ENCODE measurements at regions not wholly inside any gene's neighbourhood (a gene's known extent, or its start where the extent isn't known, plus 50 kb on each side); places are given as distances from the start of the nearest gene placed in this dataset.
"Not testable (repeated sequence)": the region's sequence is repeated elsewhere in the genome, so short reads cannot be mapped to it uniquely, and the experiment has no call there.

DNA sequence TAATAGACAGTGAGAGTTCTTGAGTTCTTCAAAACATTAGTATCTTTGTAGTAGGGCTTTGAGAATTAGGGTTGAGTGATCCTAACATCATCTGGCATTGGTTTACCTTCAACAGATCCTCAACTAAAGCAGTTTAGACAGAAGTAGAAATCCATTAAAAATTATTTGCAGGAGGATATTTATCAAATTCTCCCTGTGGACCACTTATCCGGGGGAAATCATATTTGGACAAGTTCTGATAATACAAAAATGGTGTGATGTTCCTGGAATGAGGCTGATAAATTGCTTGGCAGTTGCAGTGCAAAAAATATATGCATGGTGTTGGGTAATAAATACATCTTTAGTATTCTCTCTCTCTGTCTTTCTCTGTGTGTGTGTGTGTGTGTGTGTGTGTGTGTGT is 115.1 kb upstream of the CHODL start:
- H3K4me3 ChIP-seq (ENCODE audit: low read depth, low read length), result no peak overlapping the region
- TF ChIP-seq, protein P1, sequence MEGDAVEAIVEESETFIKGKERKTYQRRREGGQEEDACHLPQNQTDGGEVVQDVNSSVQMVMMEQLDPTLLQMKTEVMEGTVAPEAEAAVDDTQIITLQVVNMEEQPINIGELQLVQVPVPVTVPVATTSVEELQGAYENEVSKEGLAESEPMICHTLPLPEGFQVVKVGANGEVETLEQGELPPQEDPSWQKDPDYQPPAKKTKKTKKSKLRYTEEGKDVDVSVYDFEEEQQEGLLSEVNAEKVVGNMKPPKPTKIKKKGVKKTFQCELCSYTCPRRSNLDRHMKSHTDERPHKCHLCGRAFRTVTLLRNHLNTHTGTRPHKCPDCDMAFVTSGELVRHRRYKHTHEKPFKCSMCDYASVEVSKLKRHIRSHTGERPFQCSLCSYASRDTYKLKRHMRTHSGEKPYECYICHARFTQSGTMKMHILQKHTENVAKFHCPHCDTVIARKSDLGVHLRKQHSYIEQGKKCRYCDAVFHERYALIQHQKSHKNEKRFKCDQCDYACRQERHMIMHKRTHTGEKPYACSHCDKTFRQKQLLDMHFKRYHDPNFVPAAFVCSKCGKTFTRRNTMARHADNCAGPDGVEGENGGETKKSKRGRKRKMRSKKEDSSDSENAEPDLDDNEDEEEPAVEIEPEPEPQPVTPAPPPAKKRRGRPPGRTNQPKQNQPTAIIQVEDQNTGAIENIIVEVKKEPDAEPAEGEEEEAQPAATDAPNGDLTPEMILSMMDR (IDR thresholded peaks at IDR 0.05; ENCODE audit: low read depth, low read length), result no peak

DNA sequence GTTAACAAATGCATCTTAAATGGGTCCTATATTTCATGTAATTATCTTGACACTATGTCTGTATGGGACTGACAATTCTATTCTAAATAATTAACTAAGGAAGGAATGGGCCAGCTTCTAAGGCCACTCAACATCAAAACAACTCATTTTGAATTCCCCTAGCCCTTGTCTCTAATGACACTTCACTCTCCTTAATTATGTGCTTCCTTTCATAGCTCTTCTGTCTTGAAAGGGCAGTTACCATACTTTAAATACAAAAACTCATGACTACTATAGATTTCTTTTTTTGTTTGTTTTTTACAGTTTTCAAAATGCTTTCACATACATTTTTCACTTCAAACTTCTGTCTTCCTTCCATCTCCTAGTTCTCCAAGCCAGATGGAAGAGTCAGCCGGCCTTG is 126.1 kb upstream of the CHODL start:
- TF ChIP-seq, protein P1 (IDR thresholded peaks at IDR 0.05; ENCODE audit: low read depth, low read length), result no peak
- no peak overlapping the region for H3K4me3 ChIP-seq (ENCODE audit: low read depth, low read length)

DNA sequence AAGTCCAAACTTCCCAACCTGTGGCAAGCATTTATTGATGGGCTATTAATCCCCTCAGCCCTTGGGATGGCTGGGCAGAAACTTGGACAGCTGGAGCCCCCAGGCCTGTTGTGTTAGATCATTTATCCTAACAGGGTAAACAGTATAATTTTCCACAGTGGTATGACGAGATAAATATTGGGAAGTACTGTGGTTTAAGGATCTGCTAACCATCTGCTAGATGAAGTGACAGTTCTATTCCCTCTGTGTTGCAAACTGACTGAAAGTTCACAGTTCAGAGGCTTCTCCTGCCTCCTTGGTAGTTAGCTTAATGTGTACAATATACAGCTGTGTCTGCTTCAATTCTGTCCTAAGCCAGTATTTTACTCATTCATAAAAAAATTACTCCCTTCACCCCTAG is 127.5 kb upstream of the CHODL start:
- H3K4me3 ChIP-seq (ENCODE audit: low read depth, low read length), result no peak overlapping the region
- TF ChIP-seq, protein P1 (IDR thresholded peaks at IDR 0.05; ENCODE audit: low read depth, low read length), result no peak

DNA sequence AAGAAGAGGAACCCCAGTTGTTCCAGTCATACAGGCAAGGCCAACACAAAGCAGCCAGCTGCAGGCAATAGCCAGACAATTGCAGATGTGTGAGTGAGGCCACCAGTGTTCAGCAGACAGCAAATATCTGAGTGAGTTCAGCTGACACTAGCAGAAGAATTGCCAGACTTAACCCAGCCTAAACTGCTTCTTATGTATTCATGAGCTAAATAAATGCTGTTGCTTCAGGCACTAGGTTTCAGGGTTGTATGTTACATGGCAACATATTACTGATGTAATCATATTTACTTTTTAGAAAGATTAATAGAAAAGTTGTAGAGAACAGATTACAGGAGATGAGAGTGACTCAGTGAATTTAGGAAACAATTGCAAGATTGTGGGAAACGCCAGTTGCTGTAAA is 129.8 kb upstream of the CHODL start:
- no peak overlapping the region for H3K4me3 ChIP-seq (ENCODE audit: low read depth, low read length)
- TF ChIP-seq, protein P1 (IDR thresholded peaks at IDR 0.05; ENCODE audit: low read depth, low read length), result no peak

DNA sequence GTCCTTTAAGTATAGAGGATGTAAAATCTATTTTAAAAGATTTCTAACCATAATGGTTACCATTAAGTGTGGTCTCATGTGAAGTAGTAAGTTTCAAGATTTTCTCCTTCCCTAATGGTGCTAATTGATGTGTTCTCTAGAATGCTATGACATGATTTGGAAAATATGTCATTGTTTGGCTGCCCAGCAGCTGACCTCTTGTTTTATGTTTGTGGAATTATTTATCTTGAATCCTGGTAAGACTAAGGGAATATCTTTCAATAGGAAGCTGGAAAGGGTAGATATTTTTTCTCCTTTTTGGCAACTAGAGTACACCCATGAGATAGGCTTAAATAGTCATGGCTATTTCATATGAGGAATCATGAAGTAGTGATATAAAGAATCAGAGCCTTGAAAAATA is 139.8 kb upstream of the CHODL start:
- TF ChIP-seq, protein P1 (IDR thresholded peaks at IDR 0.05; ENCODE audit: low read depth, low read length), result no peak
- H3K4me3 ChIP-seq (ENCODE audit: low read depth, low read length), result no peak overlapping the region

DNA sequence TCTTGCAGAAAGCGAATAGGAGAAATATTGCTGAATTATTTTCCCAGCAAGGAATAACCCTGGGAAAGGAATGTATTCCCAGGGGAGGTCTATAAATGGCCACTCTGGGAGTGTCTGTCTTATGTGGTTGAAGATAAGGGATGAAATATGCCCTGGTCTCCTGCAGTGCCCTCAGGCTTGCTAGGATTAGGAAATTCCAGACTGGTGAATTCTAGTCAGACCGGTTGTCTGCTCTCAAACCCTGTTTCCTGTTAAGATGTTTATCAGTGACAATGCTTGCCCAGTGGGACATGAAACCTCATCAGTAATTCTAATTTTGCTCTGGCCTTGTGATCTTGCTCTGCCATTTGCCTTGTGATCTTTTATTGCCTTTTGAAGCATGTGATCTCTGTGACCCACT is 148.2 kb upstream of the CHODL start:
- not testable (repeated sequence) for H3K4me3 ChIP-seq (ENCODE audit: low read depth, low read length)

DNA sequence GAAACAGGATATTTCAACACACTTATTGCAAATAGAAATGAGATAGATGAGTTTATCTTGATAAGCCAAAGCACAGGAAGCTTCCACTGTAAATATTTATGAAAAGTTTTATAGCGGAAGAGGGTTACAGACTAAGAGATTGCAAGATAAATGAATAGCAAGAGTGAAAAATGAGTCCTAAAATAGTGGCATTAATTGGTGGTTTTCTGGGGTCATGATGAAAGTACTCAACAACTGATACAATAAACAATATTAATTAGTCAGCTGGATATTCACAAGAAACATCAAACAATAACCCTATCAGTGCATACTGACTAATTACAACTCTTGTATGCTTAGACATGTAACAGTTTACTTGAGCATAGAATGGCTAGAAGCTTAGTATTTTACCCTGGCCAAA is 154.8 kb upstream of the CHODL start:
- TF ChIP-seq, protein P1 (IDR thresholded peaks at IDR 0.05; ENCODE audit: low read depth, low read length), result no peak
- no peak overlapping the region for H3K4me3 ChIP-seq (ENCODE audit: low read depth, low read length)

DNA sequence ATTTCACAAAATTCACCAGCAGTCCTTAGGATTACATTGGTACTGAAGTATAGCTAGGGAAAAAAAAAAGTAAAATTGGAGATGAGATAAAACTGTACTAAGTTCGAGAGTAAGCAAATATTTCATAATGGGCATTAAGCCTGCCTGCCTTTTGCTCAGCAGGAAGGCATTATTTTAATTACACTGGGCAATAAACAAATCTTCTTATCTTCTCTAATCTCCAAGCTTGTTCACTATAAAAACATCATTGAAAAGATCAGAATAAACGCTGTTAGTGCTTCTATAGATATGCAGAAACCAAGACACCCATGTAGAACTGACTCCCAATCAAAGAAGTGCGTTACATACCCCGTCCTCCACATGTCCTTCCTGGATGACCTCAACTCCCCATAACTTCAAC is 174.2 kb upstream of the CHODL start:
- TF ChIP-seq, protein P1 (IDR thresholded peaks at IDR 0.05; ENCODE audit: low read depth, low read length), result no peak
- no peak overlapping the region for H3K4me3 ChIP-seq (ENCODE audit: low read depth, low read length)
